ENCODE measurements at regions not wholly inside any gene's neighbourhood (a gene's known extent, or its start where the extent isn't known, plus 50 kb on each side); places are given as distances from the start of the nearest gene placed in this dataset.

DNA sequence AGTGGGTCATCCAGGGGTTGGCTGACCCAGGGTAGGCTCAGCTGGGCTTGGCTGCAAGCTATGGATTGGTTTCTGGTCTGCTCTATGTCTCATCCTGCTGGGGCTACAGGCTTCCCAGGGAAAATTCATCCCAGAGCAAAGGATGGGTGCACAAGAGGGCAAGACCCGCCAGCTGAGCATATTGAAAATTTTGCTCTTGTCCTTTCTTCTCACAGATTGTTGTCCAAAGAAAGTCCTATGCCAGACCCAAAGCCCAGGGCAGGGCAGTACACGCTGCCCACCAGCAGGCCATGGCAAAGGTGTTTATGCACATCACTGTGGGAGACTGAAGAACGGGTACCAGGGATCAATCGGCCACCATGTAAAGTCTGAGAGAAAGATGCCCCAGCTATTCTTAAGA, 95.3 kb upstream of the PARP11 start:
- ChIA-PET CTCF (ENCODE audit: unreplicated experiment) (no interaction called here), POLR2A (interaction anchor here (0.8 kb wide), 1 partner anchor 21 kb away, joined by 4 read pairs; no protein-coding TSS in a partner anchor)
- no peaks in the 10 kb centered on the region for H3K36me3 ChIP-seq (ENCODE audit: insufficient read depth, low read length)
- no peaks in the 10 kb centered on the region for H3K9me2 ChIP-seq (ENCODE audit: insufficient read depth, low read length)
- no peaks in the 10 kb centered on the region for H3K9me3 ChIP-seq (ENCODE audit: low read length)
- no peaks in the 10 kb centered on the region for H3K79me2 ChIP-seq (ENCODE audit: insufficient read depth, low read depth, low read length)
- H3K4me3 ChIP-seq (ENCODE audit: low read depth, low read length, poor library complexity, severe bottlenecking), result no peak overlapping the region
- H3K4me2 ChIP-seq (ENCODE audit: low read length), result no peak overlapping the region
- H4K20me1 ChIP-seq (ENCODE audit: insufficient read depth, low read length), result no peaks in the 10 kb centered on the region
- intact Hi-C loops (cut with micrococcal nuclease; ENCODE audit: unreplicated experiment), result no loop called here
- no peak for DNase-seq (ENCODE audit: low spot score)
- no peak overlapping the region for H2AFZ ChIP-seq (ENCODE audit: low read length)
- H3K4me1 ChIP-seq (ENCODE audit: insufficient read depth, low read length, poor library complexity, severe bottlenecking), result no peaks in the 10 kb centered on the region
- no TSS peak for BruUV-seq (replicated peaks)
- no peak overlapping the region for H3K27ac ChIP-seq (ENCODE audit: low read depth, low read length, poor library complexity, severe bottlenecking)
- TF ChIP-seq, protein P1, sequence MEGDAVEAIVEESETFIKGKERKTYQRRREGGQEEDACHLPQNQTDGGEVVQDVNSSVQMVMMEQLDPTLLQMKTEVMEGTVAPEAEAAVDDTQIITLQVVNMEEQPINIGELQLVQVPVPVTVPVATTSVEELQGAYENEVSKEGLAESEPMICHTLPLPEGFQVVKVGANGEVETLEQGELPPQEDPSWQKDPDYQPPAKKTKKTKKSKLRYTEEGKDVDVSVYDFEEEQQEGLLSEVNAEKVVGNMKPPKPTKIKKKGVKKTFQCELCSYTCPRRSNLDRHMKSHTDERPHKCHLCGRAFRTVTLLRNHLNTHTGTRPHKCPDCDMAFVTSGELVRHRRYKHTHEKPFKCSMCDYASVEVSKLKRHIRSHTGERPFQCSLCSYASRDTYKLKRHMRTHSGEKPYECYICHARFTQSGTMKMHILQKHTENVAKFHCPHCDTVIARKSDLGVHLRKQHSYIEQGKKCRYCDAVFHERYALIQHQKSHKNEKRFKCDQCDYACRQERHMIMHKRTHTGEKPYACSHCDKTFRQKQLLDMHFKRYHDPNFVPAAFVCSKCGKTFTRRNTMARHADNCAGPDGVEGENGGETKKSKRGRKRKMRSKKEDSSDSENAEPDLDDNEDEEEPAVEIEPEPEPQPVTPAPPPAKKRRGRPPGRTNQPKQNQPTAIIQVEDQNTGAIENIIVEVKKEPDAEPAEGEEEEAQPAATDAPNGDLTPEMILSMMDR (conservative IDR thresholded peaks at IDR 0.05; ENCODE audit: low read length), result no peak
- TF ChIP-seq EZH2phosphoT487 (IDR thresholded peaks at IDR 0.05; ENCODE audit: borderline replicate concordance, low read depth, low read length), result no peak

- Histone ChIP-seq H3K36me3 (ENCODE audit: insufficient read depth, low read length) (no peaks in the 10 kb centered on the region), H3K79me2 (ENCODE audit: insufficient read depth, low read depth, low read length) (no peaks in the 10 kb centered on the region), H3K4me1 (ENCODE audit: insufficient read depth, low read length, poor library complexity, severe bottlenecking) (no peaks in the 10 kb centered on the region), H4K20me1 (ENCODE audit: insufficient read depth, low read length) (no peaks in the 10 kb centered on the region), H3K27ac (ENCODE audit: low read depth, low read length, poor library complexity, severe bottlenecking) (no peak overlapping the region), H3K9me3 (ENCODE audit: low read length) (no peaks in the 10 kb centered on the region), H3K4me3 (ENCODE audit: low read depth, low read length, poor library complexity, severe bottlenecking) (no peak overlapping the region), H3K4me2 (ENCODE audit: low read length) (no peak overlapping the region), H2AFZ (ENCODE audit: low read length) (no peak overlapping the region), H3K9me2 (ENCODE audit: insufficient read depth, low read length) (no peaks in the 10 kb centered on the region)
- no TSS peak for BruUV-seq (replicated peaks)
- ChIA-PET POLR2A (no interaction called here), CTCF (ENCODE audit: unreplicated experiment) (no interaction called here)
- DNase-seq (ENCODE audit: low spot score), result no peak
- no peak for TF ChIP-seq EZH2phosphoT487 (IDR thresholded peaks at IDR 0.05; ENCODE audit: borderline replicate concordance, low read depth, low read length)
- TF ChIP-seq, protein P1 (conservative IDR thresholded peaks at IDR 0.05; ENCODE audit: low read length), result no peak
- intact Hi-C loops (cut with micrococcal nuclease; ENCODE audit: unreplicated experiment), result no loop called here
Measured at GRCh38 chr12:3967556-3968160, 94.5 kb upstream of the PARP11 start.

GRCh38 chr12:3966376-3966775, 93.2 kb upstream of the PARP11 start:
- no peaks in the 10 kb centered on the region for H4K20me1 ChIP-seq (ENCODE audit: insufficient read depth, low read length)
- ChIA-PET CTCF (ENCODE audit: unreplicated experiment) (no interaction called here), POLR2A (no interaction called here)
- TF ChIP-seq, protein P1 (conservative IDR thresholded peaks at IDR 0.05; ENCODE audit: low read length), result no peak
- no peak for TF ChIP-seq EZH2phosphoT487 (IDR thresholded peaks at IDR 0.05; ENCODE audit: borderline replicate concordance, low read depth, low read length)
- no peak overlapping the region for H3K27ac ChIP-seq (ENCODE audit: low read depth, low read length, poor library complexity, severe bottlenecking)
- H3K36me3 ChIP-seq (ENCODE audit: insufficient read depth, low read length), result no peaks in the 10 kb centered on the region
- H2AFZ ChIP-seq (ENCODE audit: low read length), result no peak overlapping the region
- H3K4me2 ChIP-seq (ENCODE audit: low read length), result no peak overlapping the region
- DNase-seq (ENCODE audit: low spot score), result no peak
- no peak overlapping the region for H3K4me3 ChIP-seq (ENCODE audit: low read depth, low read length, poor library complexity, severe bottlenecking)
- intact Hi-C loops (cut with micrococcal nuclease; ENCODE audit: unreplicated experiment), result no loop called here
- no TSS peak for BruUV-seq (replicated peaks)
- H3K9me2 ChIP-seq (ENCODE audit: insufficient read depth, low read length), result no peaks in the 10 kb centered on the region
- no peaks in the 10 kb centered on the region for H3K9me3 ChIP-seq (ENCODE audit: low read length)
- no peaks in the 10 kb centered on the region for H3K79me2 ChIP-seq (ENCODE audit: insufficient read depth, low read depth, low read length)
- H3K4me1 ChIP-seq (ENCODE audit: insufficient read depth, low read length, poor library complexity, severe bottlenecking), result no peaks in the 10 kb centered on the region
